HG02943 (cell line): ENCODE measurements at regions not wholly inside any gene's neighbourhood (a gene's known extent, or its start where the extent isn't known, plus 50 kb on each side); places are given as distances from the start of the nearest gene placed in this dataset.

Source experiments
- ATAC-seq: cut with Tn5 transposase; IDR thresholded peaks from one replicate; pipeline ENCODE4 v1.9.1; 2021; ENCODE audit warnings: mild to moderate bottlenecking, low read depth, moderate library complexity; ENCODE audit not compliant: unreplicated experiment

DNA sequence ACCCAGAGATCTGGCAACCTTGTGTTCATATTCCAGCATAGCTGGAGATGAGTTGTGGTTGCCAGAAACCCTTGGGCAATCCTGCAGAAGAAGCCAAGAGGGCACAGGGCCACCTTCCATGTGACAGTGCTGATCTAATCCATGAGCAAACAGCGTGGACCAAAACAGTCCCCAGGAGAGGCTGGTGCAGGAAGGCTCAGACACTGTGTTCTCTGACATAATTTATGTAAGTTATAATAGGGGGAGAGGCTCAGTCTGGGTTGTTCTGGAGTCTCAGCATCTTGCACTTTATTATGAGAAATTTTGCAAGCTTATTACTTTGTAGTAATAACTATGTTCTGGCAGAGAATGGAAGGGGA, 273.9 kb downstream of the HAPSTR1 start:
- no peak for ATAC-seq

DNA sequence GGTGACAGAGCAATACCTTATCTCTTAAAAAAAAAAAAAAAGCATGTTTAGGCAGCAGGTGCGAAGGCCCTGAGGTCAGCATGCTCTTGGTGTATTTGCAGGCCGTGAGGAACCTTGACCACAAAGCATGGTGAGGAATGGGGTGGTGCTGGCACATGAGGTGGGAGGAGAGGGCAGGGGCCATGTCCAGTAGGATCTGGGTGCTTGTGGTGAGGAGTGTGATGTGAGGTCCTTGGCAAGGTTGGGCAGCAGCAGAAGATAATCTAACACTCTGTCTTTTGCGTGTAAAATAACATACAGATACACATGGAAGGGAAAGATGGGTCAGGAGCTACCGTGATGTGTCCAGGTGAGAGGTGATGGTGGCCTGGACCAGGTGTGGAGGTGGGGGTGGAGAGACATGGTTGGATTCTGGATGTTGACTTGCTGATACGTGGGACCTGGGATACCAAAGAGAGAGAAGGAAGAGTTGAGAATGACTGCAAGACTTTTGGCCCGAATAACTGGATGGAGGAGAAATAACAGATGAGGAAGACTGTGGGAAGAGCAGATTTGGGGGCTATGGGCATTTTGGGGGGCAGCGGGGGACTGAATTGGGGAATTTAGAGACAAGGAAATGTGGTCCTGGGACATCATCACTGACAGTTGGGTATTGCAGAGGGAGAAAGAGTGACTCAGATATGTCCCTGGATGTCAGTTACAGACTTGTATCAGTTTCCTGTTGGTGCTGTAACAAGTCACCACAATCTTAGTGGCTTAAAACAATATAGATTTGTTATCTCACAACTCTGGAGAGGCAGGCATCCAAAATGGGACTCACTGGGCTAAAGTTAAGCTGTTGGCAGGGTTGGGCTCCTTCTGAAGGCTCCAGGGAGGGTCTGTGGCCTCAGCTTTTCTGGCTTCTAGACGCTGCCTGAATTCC, 274.9 kb downstream of the HAPSTR1 start:
- ATAC-seq: no peak

DNA sequence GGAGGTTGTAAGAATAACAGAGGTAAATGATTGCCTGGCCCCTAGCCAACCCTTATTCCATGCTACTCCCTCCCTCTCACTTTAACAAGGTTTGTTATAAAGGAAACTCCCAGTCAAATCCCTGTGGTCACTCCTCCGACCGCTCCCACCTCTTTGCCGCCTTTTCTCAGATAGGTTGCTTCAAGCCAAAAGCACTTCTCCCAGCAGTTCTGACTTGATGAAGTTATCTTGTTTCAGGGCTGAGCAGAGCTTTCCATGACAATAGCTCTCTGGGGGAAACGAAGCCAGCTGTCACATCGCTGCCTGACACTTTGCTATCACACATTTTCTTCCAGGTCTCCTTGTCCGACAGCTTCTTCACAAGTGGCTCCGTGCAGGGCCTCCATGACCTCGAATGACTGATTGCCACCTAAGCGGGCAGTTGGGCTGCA, 278.6 kb downstream of the HAPSTR1 start:
- no peak for ATAC-seq

DNA sequence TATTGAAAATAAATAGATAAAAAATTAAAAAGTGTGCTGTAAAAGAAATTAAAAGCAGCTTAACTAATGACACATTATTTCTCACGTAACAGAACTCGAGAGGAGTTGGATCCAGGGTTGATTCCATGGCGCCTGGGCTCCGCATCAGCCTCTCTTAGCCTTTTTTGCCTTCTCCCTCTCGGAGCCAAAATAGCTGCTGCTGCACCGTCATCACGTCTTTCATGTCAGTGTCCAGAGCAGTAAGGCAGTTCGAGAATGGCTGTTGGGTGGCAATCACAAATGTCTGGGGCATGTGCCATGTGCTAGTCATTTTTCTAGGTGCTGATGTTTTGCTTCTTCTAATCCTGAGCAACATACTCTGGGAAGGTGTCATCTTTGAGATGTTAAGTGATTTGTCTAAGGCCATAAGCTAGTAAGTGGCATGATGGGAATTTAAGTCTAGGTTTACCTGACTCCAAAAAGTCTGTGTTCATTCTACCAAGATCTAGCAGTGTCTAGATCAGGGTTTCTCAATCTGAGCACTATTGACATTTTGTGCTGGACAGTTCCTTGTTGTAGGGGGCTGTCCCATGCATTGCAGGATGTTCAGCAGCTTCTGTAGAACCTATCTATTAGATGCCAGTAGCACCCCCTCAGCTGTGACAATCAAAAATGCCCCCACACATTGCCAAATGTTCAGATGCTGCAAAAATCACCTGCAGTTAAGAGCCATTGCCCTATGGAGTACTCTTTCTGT, 280.4 kb downstream of the HAPSTR1 start:
- no peak for ATAC-seq

DNA sequence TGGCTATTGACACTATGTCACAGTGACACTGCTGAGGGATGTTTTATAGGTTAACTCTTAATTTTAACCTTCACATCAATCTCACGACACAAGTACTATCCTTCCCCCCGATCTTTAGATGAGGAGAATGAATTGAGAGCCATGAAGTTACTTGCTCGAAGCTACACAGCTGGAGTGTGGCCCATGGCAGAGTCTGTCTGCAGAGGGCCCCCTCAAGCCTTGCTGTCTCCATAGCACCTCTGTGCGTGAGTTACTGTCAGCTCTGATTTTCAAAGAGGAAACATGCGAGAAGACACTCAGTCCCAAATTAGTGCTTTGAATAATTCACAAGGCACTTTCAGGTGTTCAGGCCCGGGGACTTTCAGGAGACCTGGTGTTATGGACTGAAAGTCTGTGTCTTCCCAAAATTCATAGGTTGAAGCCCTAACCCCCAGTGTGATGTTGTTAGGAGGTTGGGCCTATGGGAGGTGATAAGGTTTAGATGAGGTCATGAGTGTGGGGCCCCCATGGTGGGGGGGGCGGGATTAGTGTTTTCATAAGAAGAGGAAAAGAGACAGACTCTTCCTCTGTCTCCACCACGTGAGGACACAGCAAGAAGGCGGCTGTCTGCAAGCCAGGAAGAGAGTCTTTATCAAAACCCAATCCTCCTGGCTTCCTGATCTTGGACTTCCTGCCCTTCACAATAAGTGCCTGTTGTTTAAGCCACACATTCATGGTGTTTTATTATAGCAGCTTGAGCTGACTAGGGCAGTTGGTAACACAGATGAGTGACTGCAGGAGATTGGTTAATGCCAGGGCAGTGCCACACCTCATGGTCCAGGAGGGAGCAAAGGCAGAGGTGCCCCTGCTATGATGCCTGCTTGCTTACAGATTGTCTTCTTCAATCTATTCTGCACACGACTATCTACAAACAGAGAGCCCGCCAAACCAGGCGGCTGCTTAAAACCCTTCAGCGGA, 281.8 kb downstream of the HAPSTR1 start:
- ATAC-seq: no peak

DNA sequence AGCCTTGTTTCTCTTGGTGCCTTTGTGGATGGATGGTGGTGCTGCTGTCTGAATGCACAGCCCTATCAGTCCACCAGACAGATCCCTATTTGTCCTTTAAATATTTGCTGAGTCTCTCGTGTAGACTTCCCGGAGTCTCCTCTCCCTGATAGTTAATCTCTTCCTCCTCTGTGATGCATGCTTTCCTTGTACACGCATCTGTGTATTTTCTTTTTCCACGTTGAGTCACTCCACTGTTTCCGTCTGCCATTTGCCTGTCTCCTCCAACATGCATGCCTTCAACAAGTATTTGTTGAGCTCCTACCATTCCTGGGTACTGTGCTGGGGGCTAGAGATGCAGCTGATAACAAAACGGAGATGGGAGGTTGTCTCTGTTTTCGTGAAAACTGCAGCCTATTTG, 282.6 kb downstream of the HAPSTR1 start:
- ATAC-seq: no peak

DNA sequence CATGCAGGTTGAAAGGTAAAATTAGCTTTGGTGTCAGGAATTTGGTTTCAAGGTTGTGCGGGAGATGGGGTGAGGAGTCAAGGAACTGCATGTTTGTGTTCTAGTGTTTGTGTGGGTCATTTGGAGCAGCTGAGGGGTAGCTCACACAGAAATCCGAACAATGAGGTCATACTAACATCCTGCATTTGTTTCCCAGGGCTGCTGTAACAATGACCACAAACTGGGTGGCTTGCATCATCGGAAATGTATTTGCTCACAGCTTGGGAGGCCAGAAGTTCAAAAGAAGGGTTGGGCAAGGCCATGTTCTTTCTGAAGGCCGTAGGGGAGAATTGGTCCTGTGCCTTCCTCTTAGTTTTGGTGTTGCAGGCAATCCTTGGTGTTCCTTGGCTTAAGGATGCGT, 287.4 kb downstream of the HAPSTR1 start:
- ATAC-seq: no peak

DNA sequence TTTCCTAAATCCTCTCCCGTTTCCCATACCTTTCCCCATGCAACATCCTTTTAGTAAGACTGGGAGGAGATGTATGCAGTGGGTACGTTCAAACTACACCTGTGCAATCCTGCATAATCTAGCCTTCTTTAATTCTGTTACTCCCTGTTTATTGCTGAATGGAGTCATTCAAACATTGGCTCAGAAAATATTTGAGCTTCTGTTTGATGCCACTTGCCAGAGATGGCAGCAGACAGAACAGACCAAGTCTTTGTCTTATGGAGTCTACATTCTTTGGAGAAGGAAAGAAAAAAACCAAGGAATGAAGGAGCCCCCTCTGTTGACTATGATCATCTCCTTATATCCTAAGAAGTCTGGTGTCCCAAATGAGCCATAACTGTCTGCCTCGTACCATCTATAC, 288.8 kb downstream of the HAPSTR1 start:
- no peak for ATAC-seq

DNA sequence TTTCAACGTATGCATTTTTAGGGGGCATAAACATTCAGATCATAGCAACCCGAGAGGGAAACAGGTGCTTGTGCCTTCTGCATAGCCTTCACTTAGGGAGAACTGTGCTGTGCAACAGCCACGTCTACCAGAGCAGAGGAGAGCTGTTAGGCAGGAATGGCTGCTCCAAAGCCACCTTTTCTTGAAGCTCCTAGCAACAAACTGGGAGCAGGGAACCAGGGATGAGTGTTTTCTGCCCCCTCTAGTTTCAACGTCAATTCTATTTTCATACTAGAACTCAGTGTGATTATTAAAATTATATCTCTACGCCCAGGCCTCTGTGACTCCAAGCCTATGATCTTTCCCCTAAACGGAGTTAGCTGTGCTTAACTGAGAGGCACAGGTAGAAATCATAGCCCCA, 290.0 kb downstream of the HAPSTR1 start:
- no peak for ATAC-seq

DNA sequence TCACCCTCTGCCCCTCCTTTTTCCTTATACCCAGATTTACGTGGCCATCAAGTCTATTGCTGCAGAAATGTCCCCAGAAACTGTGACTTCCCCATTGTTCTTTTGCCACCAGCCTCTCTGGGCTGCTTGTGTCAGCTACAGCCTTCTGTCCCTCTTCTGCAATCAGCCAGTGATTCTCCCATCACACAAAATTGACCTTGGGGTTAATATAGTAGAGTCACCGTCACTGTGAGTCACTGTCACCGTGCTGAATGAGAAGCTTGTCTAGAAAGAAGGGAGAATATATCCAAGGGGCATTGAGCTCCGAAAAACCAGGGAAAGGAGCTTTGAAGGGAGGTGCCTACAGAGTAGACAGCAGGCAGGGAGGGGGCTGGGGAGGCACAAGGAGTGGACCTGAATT, 290.5 kb downstream of the HAPSTR1 start:
- no peak for ATAC-seq

DNA sequence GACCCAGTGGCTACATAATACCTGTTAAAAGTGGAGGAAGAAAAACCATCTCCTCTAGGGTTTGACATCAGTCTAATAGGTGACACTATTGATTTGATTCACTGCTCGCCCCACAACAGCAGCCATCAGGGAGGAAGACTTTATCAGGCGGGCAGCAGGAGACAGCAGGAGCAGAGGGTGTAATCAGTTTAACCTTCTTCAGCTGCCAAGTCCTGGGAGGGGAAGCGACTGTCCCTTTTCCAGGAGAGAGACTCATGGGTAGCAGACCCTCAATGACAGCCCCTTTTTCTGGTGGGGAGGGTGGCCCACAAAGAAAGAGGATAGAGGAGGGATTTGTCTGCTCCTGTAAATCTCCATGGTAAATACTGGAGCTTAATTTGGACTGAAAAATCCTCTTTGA, 291.8 kb downstream of the HAPSTR1 start:
- ATAC-seq: no peak

DNA sequence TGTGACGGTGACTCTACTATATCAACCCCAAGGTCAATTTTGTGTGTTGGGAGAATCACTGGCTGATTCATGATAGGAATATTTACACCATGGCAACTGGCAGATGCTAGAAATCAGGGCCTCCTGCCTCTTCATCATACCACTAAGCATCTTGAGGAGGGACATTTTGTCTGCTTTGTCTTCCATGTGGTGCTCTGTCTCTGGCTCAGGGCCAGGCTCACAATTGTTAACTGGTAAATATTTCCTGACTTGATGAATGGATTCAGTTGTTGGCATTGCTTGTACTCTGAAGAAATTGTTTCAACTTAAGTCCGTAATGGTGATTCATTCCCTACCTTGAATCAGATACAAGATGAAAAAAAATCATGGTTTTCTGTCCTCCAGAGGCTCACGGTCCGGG, 292.7 kb downstream of the HAPSTR1 start:
- no peak for ATAC-seq

DNA sequence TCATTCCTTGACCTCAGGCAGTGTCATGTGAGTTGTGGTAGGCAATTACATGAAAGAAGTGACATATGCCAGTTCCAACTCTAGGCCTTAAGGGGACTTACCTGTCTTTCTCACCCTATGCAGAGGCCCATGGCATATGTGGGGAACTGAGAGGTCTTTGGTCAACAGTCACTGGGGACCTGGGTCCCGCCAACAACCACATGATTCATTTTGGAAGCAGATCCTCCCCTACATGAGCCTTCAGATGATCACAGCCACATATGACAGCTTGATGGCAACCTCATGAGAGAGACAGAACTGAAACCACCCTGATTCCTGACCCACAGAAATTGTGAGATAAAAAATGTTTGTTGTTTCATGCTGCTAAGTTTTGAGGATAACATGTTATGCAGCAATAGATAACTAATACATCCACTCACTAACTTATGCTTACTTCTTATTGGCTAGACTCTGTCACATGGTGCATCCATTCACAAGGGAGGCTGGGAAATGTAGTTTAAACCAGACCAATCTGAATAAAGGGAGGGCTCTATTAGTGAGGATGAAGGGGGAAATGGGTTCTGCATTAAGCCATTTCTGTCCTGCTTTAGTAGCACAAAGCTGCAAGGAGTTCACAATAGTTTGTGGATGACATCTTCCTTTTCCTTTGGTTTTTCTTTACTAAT, 298.2 kb downstream of the HAPSTR1 start:
- ATAC-seq: no peak

DNA sequence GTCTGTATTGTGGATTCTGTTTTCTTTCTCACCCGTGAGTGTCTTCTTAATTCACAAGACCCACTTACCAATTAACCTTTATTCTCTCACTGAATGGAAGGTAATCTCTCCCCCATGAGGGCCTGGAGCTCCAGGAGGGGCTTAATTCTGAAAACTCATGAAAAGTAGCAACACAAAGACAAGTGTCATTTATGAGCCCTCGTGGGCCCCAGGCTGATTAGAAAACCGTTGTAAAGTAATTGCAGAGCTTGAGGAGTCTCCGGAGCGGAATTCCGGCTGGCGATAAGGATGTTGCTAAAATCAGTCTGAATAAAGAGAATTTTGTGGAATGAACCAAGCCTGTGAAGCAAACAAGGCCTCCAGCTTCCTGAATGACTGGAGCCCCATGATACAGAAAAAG, 301.5 kb downstream of the HAPSTR1 start:
- no peak for ATAC-seq

DNA sequence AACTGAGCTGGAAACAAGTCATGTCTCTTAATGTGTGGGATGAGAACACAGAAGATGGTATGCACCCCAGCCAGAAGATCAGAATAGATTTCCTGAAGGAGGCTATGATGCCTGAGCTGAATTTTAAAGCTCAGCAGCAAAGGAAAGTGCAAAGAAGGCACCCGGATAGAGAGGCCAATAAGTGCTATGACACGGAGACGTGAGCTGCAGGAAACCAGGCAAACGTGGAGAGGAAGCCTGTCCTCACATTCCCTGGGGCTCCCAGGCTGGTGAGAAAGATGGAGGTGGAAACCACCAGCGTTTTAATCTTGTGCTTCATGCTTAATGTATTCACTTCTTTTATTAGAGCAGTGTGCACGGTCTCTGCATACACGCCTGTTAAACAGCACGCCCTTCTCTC, 302.1 kb downstream of the HAPSTR1 start:
- ATAC-seq: no peak

DNA sequence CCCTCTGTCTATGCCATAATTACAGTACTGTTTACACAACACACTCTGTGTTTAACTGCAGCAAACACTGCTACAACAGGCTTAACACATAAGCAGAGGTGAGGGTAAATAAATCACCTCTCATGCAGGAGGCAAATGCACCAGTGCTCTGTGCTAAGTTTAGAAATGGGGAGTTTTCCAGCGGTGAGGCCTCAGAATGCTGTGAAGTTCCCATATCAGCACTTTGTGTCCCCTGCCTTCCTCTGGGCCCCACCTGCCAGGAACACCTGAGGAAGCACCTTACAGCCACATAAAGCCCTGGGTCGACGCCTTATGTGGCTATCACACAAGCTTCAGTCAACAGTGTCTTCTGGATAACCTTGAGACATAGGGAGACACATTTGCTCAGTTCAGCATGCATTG, 304.5 kb downstream of the HAPSTR1 start:
- no peak for ATAC-seq

DNA sequence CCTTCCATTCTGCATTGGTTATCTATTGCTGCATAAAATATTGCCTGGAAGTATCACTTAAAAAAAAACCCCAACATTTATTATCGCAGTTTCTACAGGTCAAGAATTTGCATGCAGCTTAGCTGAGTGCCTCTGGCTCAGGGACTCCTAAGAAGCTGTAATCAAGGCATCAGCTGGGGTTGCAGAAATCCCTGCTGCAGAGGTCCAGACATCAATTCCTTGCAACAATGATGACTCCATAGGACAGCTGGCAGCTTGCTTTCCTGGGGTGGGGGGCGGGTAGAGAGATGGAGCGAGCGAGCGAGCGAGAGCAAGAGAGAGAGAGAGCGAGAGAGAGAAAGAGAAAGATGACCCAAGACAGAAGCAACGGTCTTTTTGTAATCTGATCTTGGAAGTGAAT, 308.1 kb downstream of the HAPSTR1 start:
- no peak for ATAC-seq

DNA sequence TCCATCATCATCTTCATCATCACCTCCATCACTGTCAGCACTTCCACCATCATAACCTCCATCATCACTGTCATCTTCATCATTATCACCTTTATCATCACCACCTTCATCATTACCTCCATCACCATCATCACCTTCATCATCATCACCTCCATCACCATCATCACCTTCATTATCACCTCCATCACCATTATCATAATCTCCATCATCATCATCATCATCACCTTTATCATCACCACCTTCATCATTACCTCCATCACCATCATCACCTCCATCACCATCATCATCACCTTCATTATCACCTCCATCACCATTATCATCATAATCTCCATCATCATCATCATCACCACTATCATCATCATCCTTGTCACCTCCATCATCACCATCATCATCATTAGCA, 309.7 kb downstream of the HAPSTR1 start:
- no peak for ATAC-seq

DNA sequence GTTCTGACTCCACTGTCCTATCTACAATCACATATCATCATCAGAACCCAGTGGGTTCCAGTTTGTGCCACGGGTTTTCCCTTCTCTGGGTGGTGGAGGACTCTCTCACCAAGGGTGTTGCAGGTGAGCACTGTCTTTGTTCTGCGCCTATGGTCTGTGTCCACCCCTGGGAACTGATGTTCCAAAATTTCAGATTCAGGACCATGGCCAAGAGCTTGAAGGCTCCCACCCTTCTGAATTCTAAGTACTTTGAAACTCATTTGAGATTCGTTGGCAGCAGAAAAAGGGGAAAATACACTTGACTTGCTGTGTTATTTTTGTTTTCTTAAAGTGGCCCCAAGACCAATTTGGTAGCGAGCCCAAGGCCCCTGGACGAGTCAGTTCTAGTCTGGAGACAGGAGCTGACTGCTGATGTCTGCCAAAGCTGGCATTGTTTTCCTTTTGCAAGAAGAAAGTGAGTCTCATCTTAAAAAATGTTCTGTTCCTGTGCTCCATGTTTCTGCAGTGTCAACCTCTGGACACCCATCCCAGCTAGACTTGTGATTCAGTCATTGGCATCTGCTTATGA, 310.9 kb downstream of the HAPSTR1 start:
- ATAC-seq: no peak

DNA sequence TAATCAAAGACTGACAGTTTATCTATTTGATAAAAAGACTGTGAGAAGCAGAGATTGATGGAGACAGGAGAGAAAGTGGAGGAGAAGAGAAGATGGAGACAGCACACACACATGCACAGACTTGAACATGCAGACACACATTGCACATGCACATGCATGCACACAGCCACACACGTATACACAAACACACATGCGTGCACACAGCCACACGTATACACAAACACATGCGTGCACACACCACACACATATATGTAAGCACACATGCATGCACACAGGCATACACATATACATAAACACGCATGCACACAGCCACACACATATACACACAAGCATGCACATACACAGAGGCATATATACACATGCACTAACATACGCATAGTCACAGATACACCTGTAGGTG, 313.4 kb downstream of the HAPSTR1 start:
- ATAC-seq: no peak
